GM21528 (cell line): ENCODE measurements at regions not wholly inside any gene's neighbourhood (a gene's known extent, or its start where the extent isn't known, plus 50 kb on each side); places are given as distances from the start of the nearest gene placed in this dataset.
"Not testable (repeated sequence)": the region's sequence is repeated elsewhere in the genome, so short reads cannot be mapped to it uniquely, and the experiment has no call there.

ENCODE experiments used
- ATAC-seq: cut with Tn5 transposase; IDR thresholded peaks from one replicate; pipeline ENCODE4 v1.9.1; 2021; ENCODE audit warnings: mild to moderate bottlenecking, moderate library complexity; ENCODE audit not compliant: unreplicated experiment, low FRiP score

- no peak for ATAC-seq
Measured at GRCh38 chrX:40418813-40419195, 162.0 kb upstream of the ATP6AP2 start.

- no peak for ATAC-seq
Measured at GRCh38 chrX:40418146-40418812, 162.5 kb upstream of the ATP6AP2 start.

- ATAC-seq = no peak
Measured at GRCh38 chrX:40415675-40416074, 165.1 kb upstream of the ATP6AP2 start.

GRCh38 chrX:40414335-40414734, 166.4 kb upstream of the ATP6AP2 start:
- ATAC-seq = no peak

GRCh38 chrX:40411340-40412111, 169.2 kb upstream of the ATP6AP2 start:
- no peak for ATAC-seq

GRCh38 chrX:40410859-40411258, 169.9 kb upstream of the ATP6AP2 start:
- no peak for ATAC-seq

GRCh38 chrX:40406330-40406859, 174.4 kb upstream of the ATP6AP2 start:
- no peak for ATAC-seq

- no peak for ATAC-seq
Measured at GRCh38 chrX:40405399-40405798, 175.4 kb upstream of the ATP6AP2 start.

GRCh38 chrX:40403757-40404156, 177.0 kb upstream of the ATP6AP2 start:
- no peak for ATAC-seq

GRCh38 chrX:40402831-40403533, 177.8 kb upstream of the ATP6AP2 start:
- ATAC-seq = no peak

- ATAC-seq = no peak
Measured at GRCh38 chrX:40395102-40395501, 185.7 kb upstream of the ATP6AP2 start.

- ATAC-seq = no peak
Measured at GRCh38 chrX:40394302-40394701, 186.5 kb upstream of the ATP6AP2 start.

- no peak for ATAC-seq
Measured at GRCh38 chrX:40392599-40392998, 188.2 kb upstream of the ATP6AP2 start.

GRCh38 chrX:40391662-40392061, 189.1 kb upstream of the ATP6AP2 start:
- ATAC-seq = no peak

- ATAC-seq = no peak
Measured at GRCh38 chrX:40389555-40389954, 191.2 kb upstream of the ATP6AP2 start.

GRCh38 chrX:40388441-40388840, 192.3 kb upstream of the ATP6AP2 start:
- no peak for ATAC-seq

GRCh38 chrX:40387869-40388268, 192.9 kb upstream of the ATP6AP2 start:
- not testable (repeated sequence) for ATAC-seq

GRCh38 chrX:40387311-40387710, 193.5 kb upstream of the ATP6AP2 start:
- not testable (repeated sequence) for ATAC-seq

GRCh38 chrX:40385682-40386081, 195.1 kb upstream of the ATP6AP2 start:
- no peak for ATAC-seq

- no peak for ATAC-seq
Measured at GRCh38 chrX:40385256-40385655, 195.5 kb upstream of the ATP6AP2 start.

GRCh38 chrX:40383969-40384368, 196.8 kb upstream of the ATP6AP2 start:
- ATAC-seq = no peak
